ENCODE measurements at regions not wholly inside any gene's neighbourhood (a gene's known extent, or its start where the extent isn't known, plus 50 kb on each side); places are given as distances from the start of the nearest gene placed in this dataset.

- Histone ChIP-seq H3K9me3 (ENCODE audit: severe bottlenecking) (peaks cover 11% of the 10 kb centered on the region), H3K27ac (no peak overlapping the region), H3K27me3 (ENCODE audit: insufficient read depth, low read depth, severe bottlenecking) (peaks cover 89% of the 10 kb centered on the region), H3K36me3 (no peaks in the 10 kb centered on the region), H3K4me3 (ENCODE audit: low read depth, low read length) (no peak overlapping the region)
- TF ChIP-seq CTCF (IDR thresholded peaks at IDR 0.05; ENCODE audit: low read depth, low read length) = no peak
- no peak for DNase-seq
Observed at GRCh38 chr5:14081791-14082190, 61.4 kb upstream of the TRIO start.

GRCh38 chr5:14078716-14079115, 64.4 kb upstream of the TRIO start:
- DNase-seq = no peak
- peaks cover 91% of the 10 kb centered on the region for H3K27me3 ChIP-seq (ENCODE audit: insufficient read depth, low read depth, severe bottlenecking)
- H3K36me3 ChIP-seq = no peaks in the 10 kb centered on the region
- H3K27ac ChIP-seq = no peak overlapping the region
- peaks cover 8% of the 10 kb centered on the region for H3K9me3 ChIP-seq (ENCODE audit: severe bottlenecking)
- H3K4me3 ChIP-seq (ENCODE audit: low read depth, low read length) = no peak overlapping the region
- no peak for TF ChIP-seq CTCF (IDR thresholded peaks at IDR 0.05; ENCODE audit: low read depth, low read length)

GRCh38 chr5:14077501-14077900, 65.6 kb upstream of the TRIO start:
- Histone ChIP-seq H3K9me3 (ENCODE audit: severe bottlenecking) (peaks cover 9% of the 10 kb centered on the region), H3K4me3 (ENCODE audit: low read depth, low read length) (no peak overlapping the region), H3K36me3 (no peaks in the 10 kb centered on the region), H3K27ac (no peak overlapping the region), H3K27me3 (ENCODE audit: insufficient read depth, low read depth, severe bottlenecking) (peaks cover 93% of the 10 kb centered on the region)
- DNase-seq = no peak
- TF ChIP-seq CTCF (IDR thresholded peaks at IDR 0.05; ENCODE audit: low read depth, low read length) = no peak

- Histone ChIP-seq H3K36me3 (no peaks in the 10 kb centered on the region), H3K4me3 (ENCODE audit: low read depth, low read length) (no peak overlapping the region), H3K9me3 (ENCODE audit: severe bottlenecking) (peaks cover 8% of the 10 kb centered on the region), H3K27ac (no peak overlapping the region), H3K27me3 (ENCODE audit: insufficient read depth, low read depth, severe bottlenecking) (peaks cover 94% of the 10 kb centered on the region)
- no peak for TF ChIP-seq CTCF (IDR thresholded peaks at IDR 0.05; ENCODE audit: low read depth, low read length)
- DNase-seq = no peak
Observed at GRCh38 chr5:14076561-14076960, 66.6 kb upstream of the TRIO start.

GRCh38 chr5:14075937-14076336, 67.2 kb upstream of the TRIO start:
- TF ChIP-seq CTCF (IDR thresholded peaks at IDR 0.05; ENCODE audit: low read depth, low read length) = no peak
- H3K9me3 ChIP-seq (ENCODE audit: severe bottlenecking) = peaks cover 8% of the 10 kb centered on the region
- H3K4me3 ChIP-seq (ENCODE audit: low read depth, low read length) = no peak overlapping the region
- no peaks in the 10 kb centered on the region for H3K36me3 ChIP-seq
- H3K27me3 ChIP-seq (ENCODE audit: insufficient read depth, low read depth, severe bottlenecking) = peaks cover 94% of the 10 kb centered on the region
- peak; percentile 19 for DNase-seq
- no peak overlapping the region for H3K27ac ChIP-seq

- TF ChIP-seq CTCF (IDR thresholded peaks at IDR 0.05; ENCODE audit: low read depth, low read length) = no peak
- no peak for DNase-seq
Observed at GRCh38 chr5:14071433-14071832, 71.7 kb upstream of the TRIO start.

More at GRCh38 chr5:14071433-14071832, 71.7 kb upstream of the TRIO start:
- H3K36me3 ChIP-seq = no peaks in the 10 kb centered on the region
- no peak overlapping the region for H3K4me3 ChIP-seq (ENCODE audit: low read depth, low read length)
- H3K27me3 ChIP-seq (ENCODE audit: insufficient read depth, low read depth, severe bottlenecking) = peaks cover 94% of the 10 kb centered on the region
- H3K9me3 ChIP-seq (ENCODE audit: severe bottlenecking) = peaks cover 10% of the 10 kb centered on the region
- H3K27ac ChIP-seq = no peak overlapping the region
